Mononuclear cell (primary cell): ENCODE measurements at regions not wholly inside any gene's neighbourhood (a gene's known extent, or its start where the extent isn't known, plus 50 kb on each side); places are given as distances from the start of the nearest gene placed in this dataset.

ENCODE experiments used
- H3K27me3 ChIP-seq: 2 replicates; pipeline ENCODE4 v1.6.0; 2011; ENCODE audit warnings: low read length, control low read depth; ENCODE audit not compliant: insufficient read depth
- H3K4me1 ChIP-seq: 2 replicates; pipeline ENCODE4 v1.5.1; 2011; ENCODE audit warnings: mild to moderate bottlenecking, low read length, control low read depth; ENCODE audit not compliant: insufficient read depth
- H3K4me3 ChIP-seq: 2 replicates; pipeline ENCODE4 v1.5.1; 2011; ENCODE audit warnings: mild to moderate bottlenecking, low read length, moderate library complexity
- H3K9me3 ChIP-seq: 2 replicates; pipeline ENCODE4 v1.5.1; 2011; ENCODE audit warnings: low read depth, mild to moderate bottlenecking, control low read depth, low read length

GRCh38 chr2:239787538-239788050 is 237.5 kb downstream of the NDUFA10 start:
- Histone ChIP-seq H3K4me3 (no peak overlapping the region), H3K9me3 (no peaks in the 10 kb centered on the region), H3K4me1 (no peaks in the 10 kb centered on the region), H3K27me3 (peaks cover 2% of the 10 kb centered on the region)

DNA sequence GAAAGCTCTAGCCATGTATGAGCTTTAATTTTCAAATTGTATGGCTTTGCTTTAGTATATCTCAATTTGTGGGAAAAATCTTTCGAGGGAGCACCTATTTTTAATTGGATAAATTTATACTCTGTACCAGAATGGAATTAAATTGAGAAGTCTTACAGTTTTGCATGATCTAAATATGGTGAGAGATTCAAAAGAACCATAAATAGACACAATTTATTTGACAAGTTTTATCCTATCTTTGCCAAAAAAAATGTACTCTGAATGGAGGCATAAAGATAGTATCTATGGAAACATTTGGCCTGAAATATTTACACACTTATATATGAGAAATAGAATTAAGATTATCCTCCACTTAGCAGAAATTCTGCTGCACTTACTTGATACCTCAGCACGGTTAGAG is 238.4 kb downstream of the NDUFA10 start:
- Histone ChIP-seq H3K4me3 (no peak overlapping the region), H3K4me1 (no peaks in the 10 kb centered on the region), H3K27me3 (peaks cover 2% of the 10 kb centered on the region), H3K9me3 (no peaks in the 10 kb centered on the region)

- H3K27me3 ChIP-seq = peaks cover 2% of the 10 kb centered on the region
- H3K9me3 ChIP-seq = no peaks in the 10 kb centered on the region
- no peak overlapping the region for H3K4me3 ChIP-seq
- H3K4me1 ChIP-seq = no peaks in the 10 kb centered on the region
Measured at GRCh38 chr2:239781454-239781853, 243.7 kb downstream of the NDUFA10 start.

DNA sequence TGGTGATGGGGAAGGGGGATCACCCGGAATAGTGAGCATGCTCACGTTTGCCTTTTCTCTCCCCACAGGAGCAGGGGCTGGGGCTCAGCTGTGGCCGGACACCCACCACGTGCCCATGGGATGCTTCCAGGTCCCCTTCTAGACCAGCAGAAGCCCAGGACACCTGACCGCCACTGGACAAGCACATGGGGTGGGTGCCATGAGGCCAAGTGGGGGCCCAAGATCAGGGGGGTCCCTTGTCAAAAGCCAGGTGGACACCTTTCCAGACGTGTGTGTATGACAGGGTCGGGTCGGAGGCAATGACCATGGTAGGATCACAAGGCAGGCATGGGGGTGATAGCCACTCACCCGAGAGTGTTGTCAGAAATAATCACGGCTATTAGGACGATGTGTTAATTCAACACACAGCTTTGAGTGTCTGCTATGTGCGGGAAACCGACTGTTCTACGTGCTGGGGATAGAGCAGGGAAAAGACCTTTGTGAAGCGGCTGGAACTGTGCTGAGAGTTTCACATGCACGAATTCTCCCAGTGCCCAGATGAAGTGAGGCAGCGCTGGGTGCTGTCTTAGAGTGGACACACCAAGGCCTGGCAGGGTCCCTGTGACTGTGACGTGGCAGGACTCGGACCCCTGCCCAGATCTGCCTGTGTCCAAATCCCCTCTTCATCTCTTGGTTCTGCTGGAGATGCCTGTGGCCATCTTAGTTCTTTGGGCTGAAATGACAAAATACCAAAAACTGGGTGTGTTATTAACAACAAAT is 244.7 kb downstream of the NDUFA10 start:
- Histone ChIP-seq H3K4me3 (no peak overlapping the region), H3K9me3 (no peaks in the 10 kb centered on the region), H3K4me1 (no peaks in the 10 kb centered on the region), H3K27me3 (peaks cover 2% of the 10 kb centered on the region)

- peaks cover 2% of the 10 kb centered on the region for H3K27me3 ChIP-seq
Measured at GRCh38 chr2:239779584-239779983, 245.6 kb downstream of the NDUFA10 start.

DNA sequence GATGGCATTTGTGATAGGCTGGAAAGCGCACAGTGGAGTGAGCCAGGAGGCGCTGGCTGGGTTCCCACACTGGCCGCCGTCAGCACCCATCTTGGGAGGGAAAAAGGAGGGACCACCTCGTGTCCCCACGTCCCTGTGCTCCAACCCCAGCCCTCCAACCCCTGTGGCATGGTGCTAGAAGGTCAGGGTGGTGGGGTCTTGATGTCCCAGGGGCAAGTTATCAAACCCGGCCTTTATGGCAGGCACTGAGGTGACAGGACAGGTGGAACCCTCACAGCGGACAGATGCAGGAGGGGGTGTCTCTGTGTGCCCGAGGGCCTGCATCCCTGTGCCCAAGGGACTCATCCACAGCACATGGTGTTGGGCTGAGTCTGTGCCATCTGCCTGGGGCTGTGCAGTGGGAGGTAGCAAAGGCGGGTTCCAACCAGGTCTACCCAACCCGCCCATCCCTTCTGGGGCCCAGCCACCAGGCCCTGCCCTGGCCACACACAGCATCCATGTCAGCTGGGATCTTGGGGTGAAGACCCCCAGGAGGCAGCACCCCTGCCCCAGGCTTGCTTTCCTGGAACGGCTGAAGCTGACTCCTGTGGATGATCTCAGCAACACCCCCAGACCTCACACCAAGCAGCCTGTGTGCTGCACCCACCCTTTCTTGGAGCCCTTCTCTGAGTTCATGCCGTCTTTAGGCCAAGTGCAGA is 246.1 kb downstream of the NDUFA10 start:
- Histone ChIP-seq H3K4me3 (no peak overlapping the region), H3K27me3 (peaks cover 2% of the 10 kb centered on the region), H3K4me1 (no peaks in the 10 kb centered on the region), H3K9me3 (no peaks in the 10 kb centered on the region)

More at GRCh38 chr2:239779584-239779983, 245.6 kb downstream of the NDUFA10 start:
- H3K4me1 ChIP-seq = no peaks in the 10 kb centered on the region
- H3K4me3 ChIP-seq = no peak overlapping the region
- H3K9me3 ChIP-seq = no peaks in the 10 kb centered on the region

DNA sequence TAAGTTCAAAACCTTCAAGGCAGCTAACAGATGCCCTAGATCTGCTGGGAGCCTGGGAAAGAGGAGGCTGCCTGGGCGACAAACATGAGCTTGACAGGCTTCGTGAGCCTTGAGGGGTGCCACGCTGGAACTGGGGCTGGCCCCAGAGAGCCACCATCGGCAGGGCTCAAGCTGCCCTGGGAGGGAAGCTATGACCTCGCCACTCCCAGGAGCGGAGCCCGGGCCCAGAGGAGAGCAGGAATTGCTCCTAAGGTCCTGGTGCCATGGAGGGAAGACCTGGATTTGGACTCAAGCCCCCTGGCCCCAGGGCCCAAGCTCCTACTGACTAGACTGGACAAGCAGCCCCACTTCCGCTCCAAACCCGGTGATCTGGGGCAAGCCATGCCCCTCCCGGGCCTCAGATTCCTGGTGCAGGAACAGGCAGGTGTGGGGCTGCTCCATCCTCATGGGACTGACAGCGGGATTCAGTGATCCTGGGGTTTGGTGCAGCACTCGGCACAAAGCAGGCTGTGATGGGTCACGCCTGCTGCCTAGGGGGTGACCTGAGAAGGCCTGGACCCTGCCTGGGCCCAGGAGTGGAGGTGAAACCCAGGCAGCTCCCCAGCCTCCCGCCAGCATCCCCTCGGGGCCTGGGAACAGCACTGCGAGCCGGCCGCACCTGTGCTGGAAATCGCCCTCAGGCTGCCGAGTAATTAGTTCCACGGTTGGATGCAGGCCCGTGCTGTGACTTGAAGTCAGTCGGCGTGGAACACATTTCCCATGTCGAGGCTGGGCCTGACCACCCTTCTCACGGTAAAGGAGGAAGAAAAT is 246.9 kb downstream of the NDUFA10 start:
- Histone ChIP-seq H3K9me3 (no peaks in the 10 kb centered on the region), H3K4me1 (no peaks in the 10 kb centered on the region), H3K4me3 (no peak overlapping the region), H3K27me3 (peaks cover 2% of the 10 kb centered on the region)

GRCh38 chr2:239777219-239777618 is 247.9 kb downstream of the NDUFA10 start:
- H3K4me1 ChIP-seq = no peaks in the 10 kb centered on the region
- H3K9me3 ChIP-seq = no peaks in the 10 kb centered on the region
- H3K4me3 ChIP-seq = no peak overlapping the region
- no peaks in the 10 kb centered on the region for H3K27me3 ChIP-seq

GRCh38 chr2:239776436-239777005 is 248.6 kb downstream of the NDUFA10 start:
- Histone ChIP-seq H3K4me1 (no peaks in the 10 kb centered on the region), H3K4me3 (no peak overlapping the region), H3K9me3 (peaks cover 5% of the 10 kb centered on the region), H3K27me3 (no peaks in the 10 kb centered on the region)

DNA sequence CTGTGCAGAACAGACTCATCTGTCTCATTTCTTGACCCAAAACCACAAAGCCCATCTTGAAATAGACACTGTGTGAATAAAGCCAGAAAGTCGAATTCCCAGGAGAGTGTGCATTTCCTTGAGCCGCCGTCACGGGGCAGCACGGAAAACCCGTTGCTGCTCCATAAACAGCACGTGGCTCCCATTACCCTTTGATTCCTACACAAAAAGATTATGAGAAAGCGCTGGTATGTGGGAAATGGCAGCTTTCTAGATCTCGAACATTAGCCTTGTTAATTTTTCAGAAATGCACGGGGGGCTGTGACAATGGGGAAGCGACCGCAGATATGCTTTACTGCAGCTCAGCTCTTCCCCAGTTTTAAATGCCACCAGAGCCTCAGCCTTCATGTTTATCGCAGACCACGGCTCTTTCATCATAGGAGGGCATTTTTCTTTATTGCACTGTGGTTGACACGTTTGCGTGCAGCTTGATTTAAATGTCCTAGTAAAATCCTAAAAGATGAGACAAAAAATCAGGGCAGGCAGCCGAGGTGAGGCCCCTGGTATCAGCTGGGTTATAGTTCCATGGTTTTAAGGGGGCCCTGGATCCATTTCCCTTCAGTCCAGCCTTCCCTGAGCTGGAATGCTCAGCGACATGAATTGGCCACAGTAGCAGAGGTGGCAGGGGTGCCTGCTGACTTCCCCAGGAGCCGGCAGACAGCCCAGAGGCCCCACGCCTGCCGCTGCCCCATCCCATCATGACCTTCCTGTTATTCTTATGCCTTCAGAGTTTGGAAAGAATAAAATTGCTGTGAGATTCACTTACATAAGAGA is 249.3 kb downstream of the NDUFA10 start:
- Histone ChIP-seq H3K9me3 (peaks cover 7% of the 10 kb centered on the region), H3K4me1 (no peaks in the 10 kb centered on the region), H3K27me3 (no peaks in the 10 kb centered on the region), H3K4me3 (no peak overlapping the region)

GRCh38 chr2:239774933-239775622 is 250.1 kb downstream of the NDUFA10 start:
- H3K4me1 ChIP-seq = no peaks in the 10 kb centered on the region
- H3K4me3 ChIP-seq = no peak overlapping the region
- peaks cover 7% of the 10 kb centered on the region for H3K9me3 ChIP-seq
- H3K27me3 ChIP-seq = no peaks in the 10 kb centered on the region

DNA sequence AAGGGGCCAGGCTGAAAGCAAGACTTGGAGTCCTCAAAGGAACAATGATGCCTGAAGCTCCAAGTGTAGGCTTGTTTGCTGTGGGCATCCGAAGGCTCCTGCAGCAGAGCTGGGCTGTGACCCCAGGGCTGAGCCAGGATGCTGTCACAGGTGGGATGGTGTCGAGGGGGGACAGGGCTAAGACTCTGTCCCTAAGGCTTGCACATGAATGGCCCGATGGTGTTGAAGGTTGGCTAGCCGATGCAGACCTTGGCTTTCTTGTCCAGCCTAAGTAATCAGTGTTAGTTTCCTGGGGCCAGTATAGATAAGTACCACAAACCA is 251.0 kb downstream of the NDUFA10 start:
- H3K27me3 ChIP-seq = no peaks in the 10 kb centered on the region
- H3K4me3 ChIP-seq = no peak overlapping the region
- H3K9me3 ChIP-seq = peaks cover 7% of the 10 kb centered on the region

GRCh38 chr2:239773228-239774141 is 251.7 kb downstream of the NDUFA10 start:
- Histone ChIP-seq H3K9me3 (peaks cover 7% of the 10 kb centered on the region), H3K4me3 (no peak overlapping the region), H3K27me3 (no peaks in the 10 kb centered on the region), H3K4me1 (no peaks in the 10 kb centered on the region)

More for the DNA sequence above, 251.0 kb downstream of the NDUFA10 start:
- H3K4me1 ChIP-seq = no peaks in the 10 kb centered on the region
